ENCODE measurements at regions not wholly inside any gene's neighbourhood (a gene's known extent, or its start where the extent isn't known, plus 50 kb on each side); places are given as distances from the start of the nearest gene placed in this dataset.

DNA sequence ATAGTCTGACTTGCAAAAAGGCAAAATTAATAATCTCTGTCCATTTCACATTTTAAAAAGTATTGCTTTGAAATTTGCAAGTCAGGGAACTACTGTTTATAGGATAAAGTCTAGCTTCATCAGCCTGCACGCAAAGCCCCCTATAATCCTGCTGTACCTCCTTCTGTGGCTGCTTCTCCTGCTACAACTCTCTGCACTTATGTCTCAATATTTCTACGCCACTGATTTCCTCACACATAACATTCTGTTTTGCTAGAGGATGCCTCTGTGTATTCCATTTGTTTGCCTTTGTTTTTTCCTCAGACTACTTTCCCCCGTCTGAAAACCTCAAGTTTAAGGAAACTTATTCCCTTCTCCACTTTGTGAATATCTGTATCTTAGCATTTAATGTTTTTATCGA lies 389.9 kb downstream of the RFC3 start:
- TF ChIP-seq, protein P1, sequence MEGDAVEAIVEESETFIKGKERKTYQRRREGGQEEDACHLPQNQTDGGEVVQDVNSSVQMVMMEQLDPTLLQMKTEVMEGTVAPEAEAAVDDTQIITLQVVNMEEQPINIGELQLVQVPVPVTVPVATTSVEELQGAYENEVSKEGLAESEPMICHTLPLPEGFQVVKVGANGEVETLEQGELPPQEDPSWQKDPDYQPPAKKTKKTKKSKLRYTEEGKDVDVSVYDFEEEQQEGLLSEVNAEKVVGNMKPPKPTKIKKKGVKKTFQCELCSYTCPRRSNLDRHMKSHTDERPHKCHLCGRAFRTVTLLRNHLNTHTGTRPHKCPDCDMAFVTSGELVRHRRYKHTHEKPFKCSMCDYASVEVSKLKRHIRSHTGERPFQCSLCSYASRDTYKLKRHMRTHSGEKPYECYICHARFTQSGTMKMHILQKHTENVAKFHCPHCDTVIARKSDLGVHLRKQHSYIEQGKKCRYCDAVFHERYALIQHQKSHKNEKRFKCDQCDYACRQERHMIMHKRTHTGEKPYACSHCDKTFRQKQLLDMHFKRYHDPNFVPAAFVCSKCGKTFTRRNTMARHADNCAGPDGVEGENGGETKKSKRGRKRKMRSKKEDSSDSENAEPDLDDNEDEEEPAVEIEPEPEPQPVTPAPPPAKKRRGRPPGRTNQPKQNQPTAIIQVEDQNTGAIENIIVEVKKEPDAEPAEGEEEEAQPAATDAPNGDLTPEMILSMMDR (IDR thresholded peaks at IDR 0.05): no peak
- TF ChIP-seq POLR2A (IDR thresholded peaks at IDR 0.05): no peak

Data from Peyer's patch (tissue), 4 donors.